GM23338 (cell line): ENCODE measurements at regions not wholly inside any gene's neighbourhood (a gene's known extent, or its start where the extent isn't known, plus 50 kb on each side); places are given as distances from the start of the nearest gene placed in this dataset.

Experiments
- ATAC-seq: fragments of 200-7000 bp; cut with Tn5 transposase; 3 replicates; pipeline ENCODE4 v1.9.1; 2020
- DNase-seq: peaks from one replicate; pipeline ENCODE4 v3.0.0-alpha.2; 2015; ENCODE audit warnings: low spot score
- H2AFZ ChIP-seq: fragments of 200-600 bp; sonication (generic); 2 replicates; pipeline ENCODE4 v1.8.0; 2016; ENCODE audit warnings: antibody characterized with exemption, mild to moderate bottlenecking, moderate library complexity
- H3F3A ChIP-seq: fragments of 200-600 bp; sonication (generic); replicated peaks from 2 replicates; pipeline ENCODE4 v1.8.0; 2017; ENCODE audit warnings: antibody characterized with exemption, mixed run types, low read depth
- H3K27ac ChIP-seq: fragments of 200-600 bp; sonication (generic); 2 replicates; pipeline ENCODE4 v1.6.1; 2016; ENCODE audit warnings: low read depth
- H3K27me3 ChIP-seq: fragments of 200-600 bp; sonication (generic); 2 replicates; pipeline ENCODE4 v1.8.0; 2016; ENCODE audit warnings: mild to moderate bottlenecking, mixed run types, moderate library complexity; ENCODE audit not compliant: insufficient read depth
- H3K36me3 ChIP-seq: fragments of 200-600 bp; sonication (generic); 2 replicates; pipeline ENCODE4 v1.8.0; 2016; ENCODE audit warnings: mild to moderate bottlenecking; ENCODE audit not compliant: insufficient read depth
- H3K4me1 ChIP-seq: fragments of 200-600 bp; sonication (generic); 2 replicates; pipeline ENCODE4 v1.8.0; 2016; ENCODE audit warnings: mild to moderate bottlenecking, moderate library complexity; ENCODE audit not compliant: insufficient read depth
- H3K4me2 ChIP-seq: fragments of 200-600 bp; sonication (generic); 2 replicates; pipeline ENCODE4 v1.7.1; 2017; ENCODE audit warnings: mixed run types
- H3K4me3 ChIP-seq: fragments of 200-600 bp; sonication (generic); 2 replicates; pipeline ENCODE4 v1.6.1; 2016; ENCODE audit warnings: mixed run types
- H3K79me2 ChIP-seq: fragments of 200-600 bp; sonication (generic); replicated peaks from 2 replicates; pipeline ENCODE4 v1.8.0; 2017; ENCODE audit warnings: mild to moderate bottlenecking; ENCODE audit not compliant: insufficient read depth
- H3K9me2 ChIP-seq: fragments of 200-600 bp; sonication (generic); 2 replicates; pipeline ENCODE4 v1.8.0; 2017; ENCODE audit not compliant: insufficient read depth
- H4K20me1 ChIP-seq: fragments of 200-600 bp; sonication (generic); replicated peaks from 2 replicates; pipeline ENCODE4 v1.8.0; 2017; ENCODE audit warnings: mild to moderate bottlenecking; ENCODE audit not compliant: insufficient read depth
- H3K27ac Mint-ChIP-seq: 2 replicates; pipeline ENCODE4 v1.8.0; 2020; ENCODE audit warnings: inconsistent platforms, mild to moderate bottlenecking, moderate library complexity, mixed read lengths
- H3K27me3 Mint-ChIP-seq: 3 replicates; pipeline ENCODE4 v1.8.0; 2022; ENCODE audit warnings: low read depth, mild to moderate bottlenecking, moderate library complexity, mixed read lengths, inconsistent platforms; ENCODE audit not compliant: insufficient read depth, poor library complexity
- H3K36me3 Mint-ChIP-seq: 3 replicates; pipeline ENCODE4 v1.8.0; 2021; ENCODE audit warnings: low read depth, mild to moderate bottlenecking, inconsistent platforms, moderate library complexity, mixed read lengths
- H3K4me1 Mint-ChIP-seq: 3 replicates; pipeline ENCODE4 v1.8.0; 2020; ENCODE audit warnings: mild to moderate bottlenecking, inconsistent platforms, mixed read lengths
- H3K4me3 Mint-ChIP-seq: 3 replicates; pipeline ENCODE4 v1.8.0; 2021; ENCODE audit warnings: moderate library complexity, mild to moderate bottlenecking, inconsistent platforms, mixed read lengths
- H3K9me3 Mint-ChIP-seq: 3 replicates; pipeline ENCODE4 v1.8.0; 2020; ENCODE audit warnings: moderate library complexity, mild to moderate bottlenecking, inconsistent platforms, mixed read lengths
- CREB1 ChIP-seq: fragments of 250-450 bp; sonication (Bioruptor Pico); IDR thresholded peaks from 2 replicates; pipeline ENCODE4 v1.5.0; 2020; ENCODE audit warnings: low read depth, mild to moderate bottlenecking, moderate library complexity
- CTCF ChIP-seq, 2 experiments: fragments of 200-600 bp in 1 of 2; sonication (generic) in 1 of 2; conservative IDR thresholded peaks; 2 replicates each; pipeline versions ENCODE4 v1.5.1 to v1.6.1; 2016 to 2017; ENCODE audit warnings: antibody characterized with exemption in 2 of 2, low read depth in 2 of 2, mild to moderate bottlenecking in 2 of 2, moderate library complexity in 1 of 2
- ETS1 ChIP-seq: IDR thresholded peaks from 2 replicates; pipeline ENCODE4 v1.6.1; 2016; ENCODE audit warnings: antibody characterized with exemption
- EZH2 ChIP-seq: fragments of 200-600 bp; sonication (generic); IDR thresholded peaks from one replicate; pipeline ENCODE4 v1.8.0; 2017; ENCODE audit warnings: antibody characterized with exemption, mild to moderate bottlenecking, low read depth; ENCODE audit not compliant: unreplicated experiment
- JUNB ChIP-seq: IDR thresholded peaks from one replicate; pipeline ENCODE4 v1.6.1; 2016; ENCODE audit warnings: antibody characterized with exemption; ENCODE audit not compliant: unreplicated experiment
- NANOG ChIP-seq: IDR thresholded peaks from 2 replicates; pipeline ENCODE4 v1.6.1; 2016; ENCODE audit warnings: antibody characterized with exemption, borderline replicate concordance
- POLR2AphosphoS5 ChIP-seq: IDR thresholded peaks from 2 replicates; pipeline ENCODE4 v1.6.1; 2016; ENCODE audit warnings: antibody characterized with exemption, low read depth
- REST ChIP-seq: IDR thresholded peaks from one replicate; pipeline ENCODE4 v1.6.1; 2018; ENCODE audit warnings: antibody characterized with exemption; ENCODE audit not compliant: unreplicated experiment
- STAT1 ChIP-seq: IDR thresholded peaks from one replicate; pipeline ENCODE4 v1.6.1; 2016; ENCODE audit warnings: antibody characterized with exemption; ENCODE audit not compliant: unreplicated experiment
- ZNF114 ChIP-seq: fragments of 250-450 bp; sonication (Bioruptor Pico); IDR thresholded peaks from 2 replicates; pipeline ENCODE4 v1.5.0; 2020; ENCODE audit warnings: mild to moderate bottlenecking, moderate library complexity
- ZNF462 ChIP-seq: fragments of 250-450 bp; sonication (Bioruptor Pico); IDR thresholded peaks from 2 replicates; pipeline ENCODE4 v1.5.0; 2020; ENCODE audit warnings: mild to moderate bottlenecking, moderate library complexity

- Histone ChIP-seq H3K27ac (no peak overlapping the region), H3F3A (no peaks in the 10 kb centered on the region), H3K79me2 (no peaks in the 10 kb centered on the region), H3K9me2 (no peaks in the 10 kb centered on the region), H3K36me3 (no peaks in the 10 kb centered on the region), H3K4me1 (no peaks in the 10 kb centered on the region; the same call in 1 of the 2 replicates), H3K4me2 (no peak overlapping the region), H4K20me1 (no peaks in the 10 kb centered on the region), H3K4me3 (no peak overlapping the region), H3K27me3 (no peaks in the 10 kb centered on the region), H2AFZ (no peak overlapping the region)
- Mint-ChIP-seq H3K27me3 (peaks cover 8% of the 10 kb centered on the region), H3K4me1 (peaks cover 23% of the 10 kb centered on the region), H3K27ac (no peak overlapping the region), H3K9me3 (no peaks in the 10 kb centered on the region), H3K36me3 (no peaks in the 10 kb centered on the region), H3K4me3 (no peak overlapping the region)
- DNase-seq (no peak), ATAC-seq (no peak)
- TF ChIP-seq CTCF (conservative IDR thresholded peaks at IDR 0.05; ENCODE audit: low read depth in 2 of 2) (no peak), CREB1 (CRISPR knock-in tag) (no peak), POLR2AphosphoS5 (no peak), ZNF114 (CRISPR knock-in tag) (no peak), ETS1 (no peak), REST (no peak), EZH2 (no peak), STAT1 (no peak), ZNF462 (CRISPR knock-in tag) (no peak), JUNB (no peak), NANOG (no peak)
These were observed 173.0 kb upstream of the ALKAL2 start for GRCh38 chr2:460861-461260.
